ENCODE measurements at regions not wholly inside any gene's neighbourhood (a gene's known extent, or its start where the extent isn't known, plus 50 kb on each side); places are given as distances from the start of the nearest gene placed in this dataset.

DNA sequence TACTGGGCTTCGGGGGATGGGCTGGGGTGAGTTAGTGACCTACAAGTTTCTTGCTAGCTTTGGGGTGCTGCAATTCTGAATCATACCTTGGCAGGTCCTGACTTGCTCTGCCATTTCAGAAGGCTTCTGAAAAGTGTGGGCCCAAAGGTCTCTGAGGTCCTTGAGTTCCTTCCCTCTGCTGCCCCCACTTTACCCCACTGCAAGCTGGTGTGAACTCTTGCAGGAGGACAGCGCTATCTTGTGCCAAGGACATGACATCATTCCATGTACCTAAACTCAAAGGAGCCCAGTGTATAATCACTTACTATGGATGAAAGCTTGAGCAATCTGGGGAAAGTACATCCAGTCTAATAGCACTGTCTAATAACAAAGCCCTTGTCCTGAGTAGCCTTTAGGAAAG lies 157.4 kb downstream of the RMI1 start:
- TF ChIP-seq, protein P1, sequence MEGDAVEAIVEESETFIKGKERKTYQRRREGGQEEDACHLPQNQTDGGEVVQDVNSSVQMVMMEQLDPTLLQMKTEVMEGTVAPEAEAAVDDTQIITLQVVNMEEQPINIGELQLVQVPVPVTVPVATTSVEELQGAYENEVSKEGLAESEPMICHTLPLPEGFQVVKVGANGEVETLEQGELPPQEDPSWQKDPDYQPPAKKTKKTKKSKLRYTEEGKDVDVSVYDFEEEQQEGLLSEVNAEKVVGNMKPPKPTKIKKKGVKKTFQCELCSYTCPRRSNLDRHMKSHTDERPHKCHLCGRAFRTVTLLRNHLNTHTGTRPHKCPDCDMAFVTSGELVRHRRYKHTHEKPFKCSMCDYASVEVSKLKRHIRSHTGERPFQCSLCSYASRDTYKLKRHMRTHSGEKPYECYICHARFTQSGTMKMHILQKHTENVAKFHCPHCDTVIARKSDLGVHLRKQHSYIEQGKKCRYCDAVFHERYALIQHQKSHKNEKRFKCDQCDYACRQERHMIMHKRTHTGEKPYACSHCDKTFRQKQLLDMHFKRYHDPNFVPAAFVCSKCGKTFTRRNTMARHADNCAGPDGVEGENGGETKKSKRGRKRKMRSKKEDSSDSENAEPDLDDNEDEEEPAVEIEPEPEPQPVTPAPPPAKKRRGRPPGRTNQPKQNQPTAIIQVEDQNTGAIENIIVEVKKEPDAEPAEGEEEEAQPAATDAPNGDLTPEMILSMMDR (conservative IDR thresholded peaks at IDR 0.05; ENCODE audit: low read depth, low read length), result no peak
- no peak for TF ChIP-seq EZH2 (IDR thresholded peaks at IDR 0.05; ENCODE audit: borderline replicate concordance, low read depth, low read length, poor library complexity, severe bottlenecking)
